HCT116 (cell line): ENCODE measurements at regions not wholly inside any gene's neighbourhood (a gene's known extent, or its start where the extent isn't known, plus 50 kb on each side); places are given as distances from the start of the nearest gene placed in this dataset.

Experiments
- ATAC-seq: fragments of 200-7000 bp; cut with Tn5 transposase; 2 replicates; pipeline ENCODE4 v1.9.1; 2020; ENCODE audit warnings: mild to moderate bottlenecking, moderate library complexity
- BruUV-seq: library from RNA; stranded (reverse); fragments of 400-500 nt; replicated peaks from 2 replicates; lab custom pipeline; 2021; lab: Mats Ljungman, UMichigan
- CTCF ChIA-PET: fragments of 300-600 bp; sonication (Branson Sonifier 250); formaldehyde crosslinking; loops from one replicate; lab custom pipeline; 2021; ENCODE audit warnings: antibody characterized with exemption; lab: Charles Lee
- POLR2A ChIA-PET: fragments of 300-600, 350-600 bp; sonication (Branson Sonifier 250); formaldehyde crosslinking; loops from one replicate; lab custom pipeline; 2021; ENCODE audit warnings: antibody characterized with exemption; lab: Charles Lee
- RAD21 ChIA-PET, 2 experiments: fragments of 300-600 bp; sonication (Branson Sonifier 250); formaldehyde crosslinking; loops; one replicate each; lab custom pipeline; 2023; ENCODE audit warnings: low total read pairs in 2 of 2; ENCODE audit not compliant: uncharacterized antibody in 2 of 2, unreplicated experiment in 2 of 2, low non-redundant PET in 1 of 2; lab: Charles Lee
- DNase-seq: peaks from one replicate; pipeline ENCODE4 v3.0.0-alpha.2; 2010; ENCODE audit warnings: low read depth, low spot score
- H2AFZ ChIP-seq: fragments of 200-600 bp; shearing (Covaris generic), sonication (generic); 2 replicates; pipeline ENCODE4 v1.6.1; 2017; ENCODE audit warnings: low read depth, mixed run types, mixed read lengths, antibody characterized with exemption, low read length; ENCODE audit not compliant: poor library complexity, severe bottlenecking
- H3K27ac ChIP-seq: 2 replicates; pipeline ENCODE4 v1.5.1; 2012; ENCODE audit warnings: low read depth, low read length
- H3K27me3 ChIP-seq: fragments of 200-600 bp; sonication (generic); 2 replicates; pipeline ENCODE4 v1.6.1; 2016; ENCODE audit warnings: mixed run types, low read length, mixed read lengths; ENCODE audit not compliant: insufficient read depth
- H3K36me3 ChIP-seq, 2 experiments: fragments of 200-500 bp in 1 of 2; fragments of 200-600 bp in 1 of 2; sonication (Bioruptor generic) in 1 of 2; sonication (generic) in 1 of 2; 2 replicates each; pipeline versions ENCODE4 v1.5.1 to v1.6.1; 2014 to 2016; ENCODE audit warnings: low read length in 2 of 2, inconsistent platforms in 1 of 2, mixed read lengths in 1 of 2, mixed run types in 1 of 2; ENCODE audit not compliant: insufficient read depth in 2 of 2, control insufficient read depth in 1 of 2
- H3K4me1 ChIP-seq, 2 experiments: fragments of 200-600 bp in 1 of 2; sonication (generic) in 1 of 2; 2 replicates each; pipeline versions ENCODE4 v1.5.1 to v1.6.1; 2012 to 2017; ENCODE audit warnings: low read length in 2 of 2, inconsistent platforms in 1 of 2, mild to moderate bottlenecking in 1 of 2, mixed read lengths in 1 of 2, mixed run types in 1 of 2, moderate library complexity in 1 of 2; ENCODE audit not compliant: insufficient read depth in 2 of 2, control insufficient read depth in 1 of 2
- H3K4me2 ChIP-seq: fragments of 200-600 bp; sonication (generic); 2 replicates; pipeline ENCODE4 v1.6.1; 2017; ENCODE audit warnings: mixed run types, low read length, mixed read lengths
- H3K4me3 ChIP-seq, 2 experiments: fragments of 200-600 bp in 1 of 2; sonication (generic) in 1 of 2; replicated peaks in 1 of 2; 2 replicates each; pipeline ENCODE4 v1.5.1; 2011 to 2016; ENCODE audit warnings: low read length in 2 of 2, control low read depth in 1 of 2, low read depth in 1 of 2, mild to moderate bottlenecking in 1 of 2, mixed read lengths in 1 of 2, mixed run types in 1 of 2
- H3K79me2 ChIP-seq: fragments of 200-600 bp; sonication (generic); 2 replicates; pipeline ENCODE4 v1.6.1; 2017; ENCODE audit warnings: mild to moderate bottlenecking, mixed run types, low read length, moderate library complexity, mixed read lengths; ENCODE audit not compliant: insufficient read depth
- H3K9ac ChIP-seq: fragments of 200-600 bp; sonication (generic); 2 replicates; pipeline ENCODE4 v1.6.1; 2016; ENCODE audit warnings: low read length, mixed read lengths
- H3K9me2 ChIP-seq: fragments of 200-600 bp; sonication (generic), shearing (Covaris generic); 2 replicates; pipeline ENCODE4 v1.6.1; 2017; ENCODE audit warnings: mixed run types, mild to moderate bottlenecking, moderate library complexity; ENCODE audit not compliant: insufficient read depth
- H3K9me3 ChIP-seq, 2 experiments: fragments of 200-500 bp in 1 of 2; fragments of 200-600 bp in 1 of 2; sonication (Bioruptor generic) in 1 of 2; sonication (generic) in 1 of 2; 2 replicates each; pipeline ENCODE4 v1.6.1; 2014 to 2017; ENCODE audit warnings: low read length in 2 of 2, mixed read lengths in 2 of 2, inconsistent platforms in 1 of 2, low read depth in 1 of 2, mild to moderate bottlenecking in 1 of 2, mixed run types in 1 of 2, moderate library complexity in 1 of 2; ENCODE audit not compliant: control insufficient read depth in 1 of 2, insufficient read depth in 1 of 2
- H4K20me1 ChIP-seq: fragments of 200-600 bp; sonication (generic), shearing (Covaris generic); 2 replicates; pipeline ENCODE4 v1.6.1; 2017; ENCODE audit warnings: mixed run types, mild to moderate bottlenecking, moderate library complexity; ENCODE audit not compliant: insufficient read depth
- ATF3 ChIP-seq: IDR thresholded peaks from 2 replicates; pipeline ENCODE4 v1.6.1; 2012
- CBX3 ChIP-seq: IDR thresholded peaks from 2 replicates; pipeline ENCODE4 v1.6.1; 2012; ENCODE audit warnings: low read depth
- CEBPB ChIP-seq: IDR thresholded peaks from 2 replicates; pipeline ENCODE4 v1.6.1; 2012; ENCODE audit warnings: low read depth
- EZH2 ChIP-seq: fragments of 200-600 bp; sonication (generic); IDR thresholded peaks from 2 replicates; pipeline ENCODE4 v1.6.1; 2017; ENCODE audit warnings: antibody characterized with exemption, mixed run types
- EZH2phosphoT487 ChIP-seq: fragments of 200-600 bp; IDR thresholded peaks from 2 replicates; pipeline ENCODE4 v1.6.1; 2018; ENCODE audit warnings: antibody characterized with exemption, borderline replicate concordance
- FOSL1 ChIP-seq: IDR thresholded peaks from 2 replicates; pipeline ENCODE4 v1.6.1; 2012; ENCODE audit warnings: low read depth
- JUND ChIP-seq: IDR thresholded peaks from 2 replicates; pipeline ENCODE4 v1.6.1; 2012
- POLR2A ChIP-seq: IDR thresholded peaks from 2 replicates; pipeline ENCODE4 v1.7.0; 2011; ENCODE audit warnings: borderline replicate concordance; ENCODE audit not compliant: insufficient read depth, insufficient read length; ENCODE audit errors: extremely low read depth
- RAD21 ChIP-seq: IDR thresholded peaks from 2 replicates; pipeline ENCODE4 v1.6.1; 2012; ENCODE audit warnings: low read depth, mild to moderate bottlenecking
- SRF ChIP-seq: IDR thresholded peaks from 2 replicates; pipeline ENCODE4 v1.6.1; 2012; ENCODE audit warnings: low read depth
- YY1 ChIP-seq: IDR thresholded peaks from 2 replicates; pipeline ENCODE4 v1.6.1; 2011; ENCODE audit warnings: low read length, low read depth, moderate library complexity, mild to moderate bottlenecking; ENCODE audit not compliant: insufficient replicate concordance; ENCODE audit errors: extremely low read depth
- ZNF274 ChIP-seq: fragments of 200-500 bp; sonication (Bioruptor generic); IDR thresholded peaks from 2 replicates; pipeline ENCODE4 v1.6.1; 2014; ENCODE audit warnings: mild to moderate bottlenecking, low read depth, low read length, inconsistent platforms
- intact Hi-C: fragments of 100-400 bp; cut with micrococcal nuclease; formaldehyde crosslinking; loops from 2 replicates; pipeline ENCODE4 v1.10.0; 2022

DNA sequence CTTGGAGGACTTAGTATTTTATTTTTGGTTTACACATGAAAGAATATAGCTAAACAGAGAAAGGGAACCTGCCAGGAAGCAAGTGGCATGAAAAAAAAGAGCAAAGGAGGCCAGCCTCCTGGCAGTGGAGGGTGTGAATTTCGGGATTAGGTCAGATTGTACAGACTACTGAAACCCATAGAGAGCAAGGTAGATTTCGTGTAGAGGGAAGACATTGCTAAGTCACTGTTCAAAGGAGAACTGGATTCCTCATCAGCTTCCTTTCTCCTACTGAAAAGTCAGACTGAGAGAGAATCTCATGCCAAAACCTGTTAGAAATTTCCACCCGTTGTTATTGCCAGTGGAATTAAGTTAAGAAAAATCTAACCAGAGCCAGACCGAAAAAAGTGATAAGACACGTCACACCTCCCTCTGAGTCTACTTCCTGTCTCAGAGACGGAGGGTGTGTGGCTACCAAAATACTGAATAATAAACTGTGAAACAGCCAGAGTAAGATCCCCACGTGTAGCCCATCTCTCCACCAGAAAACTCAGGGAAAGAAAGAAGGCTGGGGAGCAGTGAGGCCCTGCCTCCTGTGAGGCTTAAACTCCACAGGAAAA is 118.8 kb downstream of the SKIDA1 start:
- Histone ChIP-seq H3K79me2 (no peaks in the 10 kb centered on the region), H3K9me2 (no peaks in the 10 kb centered on the region), H3K36me3 (no peaks in the 10 kb centered on the region), H3K27me3 (no peaks in the 10 kb centered on the region), H3K9me3 (no peaks in the 10 kb centered on the region), H2AFZ (peak overlapping the region; percentile 15), H3K9ac (no peak overlapping the region), H3K4me2 (no peak overlapping the region), H4K20me1 (no peaks in the 10 kb centered on the region), H3K4me1 (peaks cover 3 to 4% of the 10 kb centered on the region in 2 experiments; a peak in 2 of 4 replicates), H3K27ac (no peak overlapping the region), H3K4me3 (no peak overlapping the region)
- ChIA-PET CTCF (no interaction called here), RAD21 (no interaction called here), POLR2A (no interaction called here)
- TF ChIP-seq FOSL1 (no peak), YY1 (no peak), ZNF274 (no peak), POLR2A (no peak), JUND (no peak), CBX3 (no peak), EZH2phosphoT487 (no peak), ATF3 (no peak), RAD21 (no peak), EZH2 (no peak), SRF (no peak), CEBPB (no peak)
- BruUV-seq = no TSS peak
- no peak for ATAC-seq
- DNase-seq = no peak
- intact Hi-C loops = no loop called here

GRCh38 chr10:21405981-21406380 is 119.5 kb downstream of the SKIDA1 start:
- no peak overlapping the region for H3K27ac ChIP-seq
- H3K36me3 ChIP-seq = no peaks in the 10 kb centered on the region
- H3K4me3 ChIP-seq = no peak overlapping the region
- intact Hi-C loops = no loop called here
- ChIA-PET CTCF (no interaction called here), RAD21 (interaction anchor here in 1 of 2 experiments (0.5 kb wide), 1 partner anchor 547 kb away, joined by 3 read pairs; no protein-coding TSS in a partner anchor), POLR2A (no interaction called here)
- no peaks in the 10 kb centered on the region for H3K27me3 ChIP-seq
- no peak overlapping the region for H3K4me2 ChIP-seq
- H3K79me2 ChIP-seq = no peaks in the 10 kb centered on the region
- BruUV-seq = no TSS peak
- TF ChIP-seq FOSL1 = no peak
- DNase-seq = no peak
- H2AFZ ChIP-seq = no peak overlapping the region
- H3K9ac ChIP-seq = no peak overlapping the region
- peaks cover 3 to 4% of the 10 kb centered on the region in 2 experiments; a peak in 2 of 4 replicates for H3K4me1 ChIP-seq
- no peaks in the 10 kb centered on the region for H3K9me2 ChIP-seq
- no peaks in the 10 kb centered on the region for H4K20me1 ChIP-seq
- no peak for ATAC-seq
- no peaks in the 10 kb centered on the region for H3K9me3 ChIP-seq
